SU-DHL-6 (cell line): ENCODE measurements at regions not wholly inside any gene's neighbourhood (a gene's known extent, or its start where the extent isn't known, plus 50 kb on each side); places are given as distances from the start of the nearest gene placed in this dataset.

Source experiments
- H2AFZ ChIP-seq: fragments of 200-600 bp; sonication (generic); 2 replicates; pipeline ENCODE4 v1.6.1; 2014; ENCODE audit warnings: low read depth, mild to moderate bottlenecking, moderate library complexity, mixed read lengths, antibody characterized with exemption, low read length; ENCODE audit not compliant: severe bottlenecking
- H3F3A ChIP-seq: fragments of 200-600 bp; shearing (Covaris generic); 2 replicates; pipeline ENCODE4 v1.6.0; 2016; ENCODE audit warnings: antibody characterized with exemption, mild to moderate bottlenecking; ENCODE audit not compliant: insufficient read depth
- H3K27ac ChIP-seq: fragments of 200-600 bp; sonication (generic); 2 replicates; pipeline ENCODE4 v1.5.1; 2016; ENCODE audit warnings: low read depth, mild to moderate bottlenecking, low read length, moderate library complexity, mixed read lengths
- H3K27me3 ChIP-seq: fragments of 200-600 bp; sonication (generic), shearing (Covaris generic); 2 replicates; pipeline ENCODE4 v1.6.0; 2014; ENCODE audit warnings: mild to moderate bottlenecking, low read length
- H3K36me3 ChIP-seq: fragments of 200-600 bp; sonication (generic); 2 replicates; pipeline ENCODE4 v1.6.1; 2014; ENCODE audit warnings: mild to moderate bottlenecking, low read length, mixed read lengths
- H3K4me2 ChIP-seq: fragments of 300-600, 200-600 bp; shearing (Covaris generic), sonication (generic); 2 replicates; pipeline ENCODE4 v1.6.0; 2014; ENCODE audit warnings: low read length, low read depth, mild to moderate bottlenecking; ENCODE audit not compliant: poor library complexity, severe bottlenecking
- H3K4me3 ChIP-seq: fragments of 200-600 bp; sonication (generic); 2 replicates; pipeline ENCODE4 v1.5.1; 2014; ENCODE audit warnings: antibody characterized with exemption, low read length, mild to moderate bottlenecking, mixed read lengths; ENCODE audit not compliant: insufficient read depth, poor library complexity, severe bottlenecking
- H3K79me2 ChIP-seq: fragments of 200-600 bp; sonication (generic); 2 replicates; pipeline ENCODE4 v1.6.1; 2014; ENCODE audit warnings: mild to moderate bottlenecking, low read length, moderate library complexity; ENCODE audit not compliant: insufficient read depth
- H3K9ac ChIP-seq: fragments of 200-600 bp; sonication (generic); 2 replicates; pipeline ENCODE4 v1.7.0; 2014; ENCODE audit warnings: mild to moderate bottlenecking, low read length
- H3K9me2 ChIP-seq: fragments of 200-600 bp; sonication (generic); replicated peaks from 2 replicates; pipeline ENCODE4 v1.6.1; 2014; ENCODE audit warnings: low read length; ENCODE audit not compliant: insufficient read depth
- H3K9me3 ChIP-seq: fragments of 200-600 bp; sonication (generic); 2 replicates; pipeline ENCODE4 v1.6.1; 2014; ENCODE audit warnings: low read length, mixed read lengths; ENCODE audit not compliant: insufficient read depth
- H4K20me1 ChIP-seq: fragments of 200-600 bp; sonication (generic); 2 replicates; pipeline ENCODE4 v1.6.1; 2014; ENCODE audit warnings: low read depth, mild to moderate bottlenecking, antibody characterized with exemption, low read length, moderate library complexity, mixed read lengths
- CTCF ChIP-seq: fragments of 200-600 bp; sonication (generic); IDR thresholded peaks from one replicate; pipeline ENCODE4 v1.5.1; 2017; ENCODE audit warnings: antibody characterized with exemption, mild to moderate bottlenecking, low read length, moderate library complexity; ENCODE audit not compliant: insufficient read depth, poor library complexity, severe bottlenecking
- EZH2phosphoT487 ChIP-seq: fragments of 200-600 bp; sonication (generic), shearing (Covaris generic); conservative IDR thresholded peaks from 2 replicates; pipeline ENCODE4 v1.6.1; 2018; ENCODE audit warnings: mild to moderate bottlenecking, antibody characterized with exemption, low read length, moderate library complexity, mixed read lengths

- Histone ChIP-seq H3K27me3 (no peaks in the 10 kb centered on the region), H3K79me2 (no peaks in the 10 kb centered on the region), H4K20me1 (no peaks in the 10 kb centered on the region), H2AFZ (no peak overlapping the region), H3K4me3 (no peak overlapping the region), H3F3A (no peaks in the 10 kb centered on the region), H3K9ac (no peak overlapping the region), H3K9me2 (no peaks in the 10 kb centered on the region), H3K4me2 (no peak overlapping the region), H3K27ac (no peak overlapping the region), H3K36me3 (no peaks in the 10 kb centered on the region), H3K9me3 (no peaks in the 10 kb centered on the region)
- TF ChIP-seq CTCF (no peak), EZH2phosphoT487 (no peak)
Observed at GRCh38 chr15:31477301-31477700, 150.7 kb downstream of the KLF13 start.

GRCh38 chr15:31477851-31478701, 151.4 kb downstream of the KLF13 start:
- no peak overlapping the region for H3K4me2 ChIP-seq
- H3K27ac ChIP-seq: no peak overlapping the region
- no peaks in the 10 kb centered on the region for H4K20me1 ChIP-seq

GRCh38 chr15:31478702-31479221, 152.1 kb downstream of the KLF13 start:
- no peak overlapping the region for H3K4me2 ChIP-seq
- H3K27me3 ChIP-seq: no peaks in the 10 kb centered on the region
- H3K4me3 ChIP-seq: no peak overlapping the region
- H3K9me3 ChIP-seq: no peaks in the 10 kb centered on the region
- no peak overlapping the region for H3K9ac ChIP-seq
- H3K9me2 ChIP-seq: no peaks in the 10 kb centered on the region
- no peaks in the 10 kb centered on the region for H3F3A ChIP-seq
- no peaks in the 10 kb centered on the region for H3K79me2 ChIP-seq
- H2AFZ ChIP-seq: no peak overlapping the region
- no peak overlapping the region for H3K27ac ChIP-seq
- TF ChIP-seq EZH2phosphoT487 (no peak), CTCF (no peak)
- H4K20me1 ChIP-seq: no peaks in the 10 kb centered on the region
- no peaks in the 10 kb centered on the region for H3K36me3 ChIP-seq

More at GRCh38 chr15:31477851-31478701, 151.4 kb downstream of the KLF13 start:
- H3K4me3 ChIP-seq: no peak overlapping the region
- no peaks in the 10 kb centered on the region for H3F3A ChIP-seq
- H2AFZ ChIP-seq: no peak overlapping the region
- H3K9ac ChIP-seq: no peak overlapping the region
- H3K9me3 ChIP-seq: no peaks in the 10 kb centered on the region
- H3K79me2 ChIP-seq: no peaks in the 10 kb centered on the region
- H3K9me2 ChIP-seq: no peaks in the 10 kb centered on the region
- H3K36me3 ChIP-seq: no peaks in the 10 kb centered on the region
- H3K27me3 ChIP-seq: no peaks in the 10 kb centered on the region
- TF ChIP-seq EZH2phosphoT487 (no peak), CTCF (no peak)
